Cardiac fibroblast (primary cell): ENCODE measurements at regions not wholly inside any gene's neighbourhood (a gene's known extent, or its start where the extent isn't known, plus 50 kb on each side); places are given as distances from the start of the nearest gene placed in this dataset.
"Not testable (repeated sequence)": the region's sequence is repeated elsewhere in the genome, so short reads cannot be mapped to it uniquely, and the experiment has no call there.

Experiments
- DNase-seq, 2 donors: peaks; one replicate each; pipeline versions ENCODE4 v3.0.0 to v3.0.0-alpha.2; 2010; ENCODE audit warnings: low read depth in 2 of 2
- H3K4me3 ChIP-seq, 2 donors: replicated peaks in 1 of 2; 1 replicate in 1 of 2; 2 replicates in 1 of 2; pipeline ENCODE4 v1.5.1; 2011; ENCODE audit warnings: low read depth in 2 of 2, low read length in 2 of 2, mild to moderate bottlenecking in 2 of 2, moderate library complexity in 1 of 2
- CTCF ChIP-seq: IDR thresholded peaks from one replicate; pipeline ENCODE4 v1.5.1; 2011; ENCODE audit warnings: low read depth, mild to moderate bottlenecking, low read length, inconsistent platforms

GRCh38 chr2:89756616-89757015 is 1065.1 kb downstream of the RPIA start:
- DNase-seq, H3K4me3 ChIP-seq: not testable (repeated sequence)

- not testable (repeated sequence) for DNase-seq
Observed at GRCh38 chr2:89758332-89759026, 1067.0 kb downstream of the RPIA start.

GRCh38 chr2:89760762-89761161 is 1069.3 kb downstream of the RPIA start:
- DNase-seq, H3K4me3 ChIP-seq: not testable (repeated sequence)

More at GRCh38 chr2:89758332-89759026, 1067.0 kb downstream of the RPIA start:
- H3K4me3 ChIP-seq: not testable (repeated sequence)

GRCh38 chr2:89761171-89761570 is 1069.7 kb downstream of the RPIA start:
- H3K4me3 ChIP-seq: not testable (repeated sequence)

GRCh38 chr2:89761863-89762262 is 1070.4 kb downstream of the RPIA start:
- H3K4me3 ChIP-seq, DNase-seq: not testable (repeated sequence)

More at GRCh38 chr2:89761171-89761570, 1069.7 kb downstream of the RPIA start:
- not testable (repeated sequence) for DNase-seq

- not testable (repeated sequence) for H3K4me3 ChIP-seq, DNase-seq
Observed at GRCh38 chr2:89762461-89763253, 1071.2 kb downstream of the RPIA start.

GRCh38 chr2:89763254-89763580 is 1071.7 kb downstream of the RPIA start:
- TF ChIP-seq CTCF: no peak
- DNase-seq: no peak

GRCh38 chr2:89763581-89764485 is 1072.4 kb downstream of the RPIA start:
- no peak overlapping the region for H3K4me3 ChIP-seq
- DNase-seq: no peak
- no peak for TF ChIP-seq CTCF

More at GRCh38 chr2:89763254-89763580, 1071.7 kb downstream of the RPIA start:
- H3K4me3 ChIP-seq: no peak overlapping the region

- not testable (repeated sequence) for H3K4me3 ChIP-seq, DNase-seq
Observed at GRCh38 chr2:89764571-89765360, 1073.3 kb downstream of the RPIA start.

GRCh38 chr2:89765361-89765718 is 1073.9 kb downstream of the RPIA start:
- not testable (repeated sequence) for H3K4me3 ChIP-seq, DNase-seq

- DNase-seq: not testable (repeated sequence)
Observed at GRCh38 chr2:89766141-89766990, 1074.9 kb downstream of the RPIA start.

GRCh38 chr2:89767058-89767457 is 1075.6 kb downstream of the RPIA start:
- DNase-seq, H3K4me3 ChIP-seq: not testable (repeated sequence)

More at GRCh38 chr2:89766141-89766990, 1074.9 kb downstream of the RPIA start:
- H3K4me3 ChIP-seq: not testable (repeated sequence)
